RWPE2 (cell line): ENCODE measurements at regions not wholly inside any gene's neighbourhood (a gene's known extent, or its start where the extent isn't known, plus 50 kb on each side); places are given as distances from the start of the nearest gene placed in this dataset.
A peak's percentile ranks its signal among the peaks of the same experiment; 100 is the strongest.
"Not testable (repeated sequence)": the region's sequence is repeated elsewhere in the genome, so short reads cannot be mapped to it uniquely, and the experiment has no call there.

Source experiments
- ATAC-seq: fragments of 200-7000 bp; cut with Tn5 transposase; 3 replicates; pipeline ENCODE4 v1.9.1; 2021; ENCODE audit warnings: low read depth
- DNase-seq: peaks from one replicate; pipeline ENCODE4 v3.0.0-alpha.2; 2020; ENCODE audit warnings: low spot score
- H3K27ac ChIP-seq: fragments of 450-650 bp; 2 replicates; pipeline ENCODE4 v1.5.1; 2017; ENCODE audit warnings: mild to moderate bottlenecking; ENCODE audit not compliant: poor library complexity, severe bottlenecking
- H3K27me3 ChIP-seq: fragments of 250-450 bp; sonication (Bioruptor Pico); 2 replicates; pipeline ENCODE4 v1.5.1; 2021; ENCODE audit warnings: mild to moderate bottlenecking, moderate library complexity; ENCODE audit not compliant: insufficient read depth, poor library complexity, severe bottlenecking
- H3K36me3 ChIP-seq: fragments of 250-450 bp; sonication (Bioruptor Pico); 2 replicates; pipeline ENCODE4 v1.5.1; 2020; ENCODE audit warnings: low read depth, mild to moderate bottlenecking, moderate library complexity
- H3K4me1 ChIP-seq: fragments of 250-450 bp; sonication (Bioruptor Pico); 2 replicates; pipeline ENCODE4 v1.5.1; 2021; ENCODE audit warnings: mild to moderate bottlenecking, moderate library complexity; ENCODE audit not compliant: insufficient read depth, poor library complexity, severe bottlenecking
- H3K4me3 ChIP-seq: fragments of 250-450 bp; sonication (Bioruptor Pico); 2 replicates; pipeline ENCODE4 v1.5.1; 2021; ENCODE audit warnings: mild to moderate bottlenecking, moderate library complexity; ENCODE audit not compliant: severe bottlenecking
- H3K9me3 ChIP-seq: fragments of 250-450 bp; sonication (Bioruptor Pico); 2 replicates; pipeline ENCODE4 v1.5.1; 2021; ENCODE audit warnings: mild to moderate bottlenecking, moderate library complexity; ENCODE audit not compliant: severe bottlenecking
- TF ChIP-seq, protein P1 (sequence below): fragments of 450-650 bp; IDR thresholded peaks from one replicate; pipeline ENCODE4 v1.5.1; 2017; ENCODE audit warnings: mild to moderate bottlenecking, moderate library complexity; ENCODE audit not compliant: poor library complexity, severe bottlenecking

DNA sequence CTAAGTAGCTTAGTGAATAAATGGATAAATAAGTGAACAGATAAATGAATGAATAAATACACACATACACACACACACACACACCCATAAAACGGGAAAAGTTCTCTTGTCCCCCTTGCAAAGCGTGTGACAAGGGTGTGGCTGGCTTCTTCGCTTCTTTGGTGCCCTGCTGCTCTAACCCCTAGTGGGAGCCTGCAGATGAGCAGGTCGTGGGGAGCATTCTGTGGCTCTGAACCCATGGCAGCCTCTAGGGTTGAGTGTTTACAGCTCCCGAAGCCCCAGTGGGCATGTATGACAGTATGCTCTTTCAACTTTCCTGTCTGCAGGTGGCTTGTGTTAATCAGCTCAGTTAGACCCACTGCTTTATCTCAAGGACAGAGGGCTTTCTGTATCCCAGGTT lies 582.3 kb downstream of the EDEM1 start:
- ATAC-seq = no peak
- TF ChIP-seq, protein P1, sequence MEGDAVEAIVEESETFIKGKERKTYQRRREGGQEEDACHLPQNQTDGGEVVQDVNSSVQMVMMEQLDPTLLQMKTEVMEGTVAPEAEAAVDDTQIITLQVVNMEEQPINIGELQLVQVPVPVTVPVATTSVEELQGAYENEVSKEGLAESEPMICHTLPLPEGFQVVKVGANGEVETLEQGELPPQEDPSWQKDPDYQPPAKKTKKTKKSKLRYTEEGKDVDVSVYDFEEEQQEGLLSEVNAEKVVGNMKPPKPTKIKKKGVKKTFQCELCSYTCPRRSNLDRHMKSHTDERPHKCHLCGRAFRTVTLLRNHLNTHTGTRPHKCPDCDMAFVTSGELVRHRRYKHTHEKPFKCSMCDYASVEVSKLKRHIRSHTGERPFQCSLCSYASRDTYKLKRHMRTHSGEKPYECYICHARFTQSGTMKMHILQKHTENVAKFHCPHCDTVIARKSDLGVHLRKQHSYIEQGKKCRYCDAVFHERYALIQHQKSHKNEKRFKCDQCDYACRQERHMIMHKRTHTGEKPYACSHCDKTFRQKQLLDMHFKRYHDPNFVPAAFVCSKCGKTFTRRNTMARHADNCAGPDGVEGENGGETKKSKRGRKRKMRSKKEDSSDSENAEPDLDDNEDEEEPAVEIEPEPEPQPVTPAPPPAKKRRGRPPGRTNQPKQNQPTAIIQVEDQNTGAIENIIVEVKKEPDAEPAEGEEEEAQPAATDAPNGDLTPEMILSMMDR = no peak
- no peak for DNase-seq
- Histone ChIP-seq H3K4me1 (no peaks in the 10 kb centered on the region), H3K9me3 (no peaks in the 10 kb centered on the region), H3K27me3 (no peaks in the 10 kb centered on the region), H3K27ac (no peak overlapping the region), H3K36me3 (no peaks in the 10 kb centered on the region), H3K4me3 (no peak overlapping the region)

- Histone ChIP-seq H3K36me3 (no peaks in the 10 kb centered on the region), H3K9me3 (no peaks in the 10 kb centered on the region), H3K4me1 (no peaks in the 10 kb centered on the region), H3K27ac (no peak overlapping the region), H3K4me3 (no peak overlapping the region), H3K27me3 (no peaks in the 10 kb centered on the region)
- TF ChIP-seq, protein P1 = no peak
- DNase-seq (no peak), ATAC-seq (no peak)
Measured at GRCh38 chr3:5774337-5774736, 586.8 kb downstream of the EDEM1 start.

DNA sequence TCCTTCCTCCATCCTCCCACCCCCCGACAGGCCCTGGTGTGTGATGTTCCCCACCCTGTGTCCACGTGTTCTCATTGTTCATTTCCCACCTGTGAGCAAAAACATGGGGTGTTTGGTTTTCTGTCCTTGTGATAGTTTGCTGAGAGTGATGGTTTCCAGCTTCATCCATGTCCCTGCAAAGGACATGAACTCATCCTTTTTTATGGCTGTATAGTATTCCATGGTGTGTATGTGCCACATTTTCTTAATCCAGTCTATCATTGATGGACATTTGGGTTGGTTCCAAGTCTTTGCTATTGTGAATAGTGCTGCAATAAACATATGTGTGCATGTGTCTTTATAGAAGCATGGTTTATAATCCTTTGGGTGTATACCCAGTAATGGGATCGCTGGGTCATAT lies 587.6 kb downstream of the EDEM1 start:
- not testable (repeated sequence) for H3K9me3 ChIP-seq, H3K36me3 ChIP-seq, H3K27me3 ChIP-seq, ATAC-seq, H3K4me1 ChIP-seq, DNase-seq, H3K4me3 ChIP-seq, H3K27ac ChIP-seq

DNA sequence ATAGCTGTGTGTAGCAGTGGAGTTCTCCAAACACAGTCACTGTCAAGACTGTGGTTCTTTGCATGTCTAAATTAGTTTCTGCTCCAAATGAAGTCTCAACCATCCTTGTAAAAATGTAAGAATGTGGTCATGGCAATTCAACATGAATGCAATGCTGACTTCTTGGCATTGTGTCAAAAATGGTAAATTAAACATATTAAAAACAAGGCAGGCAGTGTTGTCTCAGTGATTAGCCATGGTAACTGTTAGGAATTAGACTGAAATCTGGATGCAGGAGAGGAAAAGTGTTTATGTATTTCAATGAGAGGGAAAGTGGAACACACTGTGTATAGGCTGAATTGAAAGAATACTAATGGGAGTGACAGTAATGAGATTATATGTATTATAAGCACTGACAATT lies 597.2 kb downstream of the EDEM1 start:
- Histone ChIP-seq H3K27me3 (no peaks in the 10 kb centered on the region), H3K36me3 (no peaks in the 10 kb centered on the region), H3K4me3 (no peak overlapping the region), H3K27ac (no peak overlapping the region), H3K4me1 (no peaks in the 10 kb centered on the region), H3K9me3 (peaks cover 2% of the 10 kb centered on the region)
- DNase-seq (no peak), ATAC-seq (no peak)
- TF ChIP-seq, protein P1 = no peak

DNA sequence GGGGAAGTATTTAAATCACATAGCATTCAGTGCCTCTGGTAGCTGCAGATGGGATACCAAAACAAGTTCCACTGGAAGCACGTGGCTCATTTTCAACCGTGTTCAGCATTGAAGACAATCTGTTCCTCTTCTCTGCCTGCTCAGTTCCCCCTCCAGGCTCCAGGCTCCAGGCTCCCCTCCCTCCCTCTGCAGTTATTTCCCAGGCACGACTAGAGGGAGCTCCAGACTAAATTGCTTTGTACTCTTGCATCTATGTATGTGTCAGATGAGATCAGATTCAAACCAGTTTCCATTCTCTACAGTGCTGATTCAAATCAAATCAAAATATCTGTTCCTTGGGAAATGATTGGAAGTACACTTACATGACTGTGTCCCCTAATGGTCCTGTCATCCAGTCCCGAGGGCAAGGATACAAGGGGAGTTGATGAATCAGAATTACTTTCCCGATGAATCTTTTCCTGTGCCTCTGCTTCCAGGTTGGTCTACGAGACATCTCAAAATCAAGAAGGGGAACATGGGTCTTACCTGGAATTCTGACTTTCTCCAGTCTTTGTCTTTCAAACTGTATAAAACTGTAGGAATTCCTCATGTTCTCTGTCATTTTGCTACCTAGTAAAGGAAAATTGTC lies 600.5 kb downstream of the EDEM1 start:
- Histone ChIP-seq H3K27me3 (no peaks in the 10 kb centered on the region), H3K4me1 (no peaks in the 10 kb centered on the region), H3K36me3 (no peaks in the 10 kb centered on the region), H3K27ac (no peak overlapping the region), H3K4me3 (no peak overlapping the region), H3K9me3 (no peaks in the 10 kb centered on the region)
- no peak for DNase-seq
- TF ChIP-seq, protein P1 = peak; percentile 13
- 0 out of 3 replicates have a peak, but pooled peaks have one; percentile 42 for ATAC-seq
